NCI-H69 (cell line): ENCODE measurements at regions not wholly inside any gene's neighbourhood (a gene's known extent, or its start where the extent isn't known, plus 50 kb on each side); places are given as distances from the start of the nearest gene placed in this dataset.
A peak's percentile ranks its signal among the peaks of the same experiment; 100 is the strongest.

ENCODE experiments used
- DNase-seq: peaks from one replicate; lab custom pipeline; 2025; lab: John Stamatoyannopoulos, UW

GRCh38 chr18:4638680-4639079 is 183.6 kb upstream of the DLGAP1 start:
- DNase-seq: peak; percentile 69

- DNase-seq: peak; percentile 54
Measured at GRCh38 chr18:4637876-4638275, 182.8 kb upstream of the DLGAP1 start.

- DNase-seq: peak; percentile 99
Measured at GRCh38 chr18:4636967-4637366, 181.9 kb upstream of the DLGAP1 start.

DNA sequence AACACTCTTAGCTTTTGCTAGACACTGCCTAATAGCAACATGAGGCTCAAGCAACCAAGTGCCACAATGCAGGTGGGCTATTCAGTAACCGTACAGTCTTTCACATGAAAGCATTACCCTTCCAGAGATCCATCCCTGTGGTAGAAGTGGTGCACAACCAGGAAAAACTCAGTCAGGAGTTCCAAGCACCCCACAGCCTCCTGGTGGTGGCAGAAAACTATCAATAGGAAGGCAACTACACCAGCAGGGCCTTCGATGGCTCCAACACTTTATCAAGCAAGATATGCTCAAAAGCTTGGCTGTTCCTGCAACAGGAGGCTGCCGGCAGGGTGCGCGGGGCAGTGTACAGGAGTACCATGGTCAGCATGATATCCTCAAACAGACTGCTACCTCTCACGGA is 176.1 kb upstream of the DLGAP1 start:
- DNase-seq: no peak

DNA sequence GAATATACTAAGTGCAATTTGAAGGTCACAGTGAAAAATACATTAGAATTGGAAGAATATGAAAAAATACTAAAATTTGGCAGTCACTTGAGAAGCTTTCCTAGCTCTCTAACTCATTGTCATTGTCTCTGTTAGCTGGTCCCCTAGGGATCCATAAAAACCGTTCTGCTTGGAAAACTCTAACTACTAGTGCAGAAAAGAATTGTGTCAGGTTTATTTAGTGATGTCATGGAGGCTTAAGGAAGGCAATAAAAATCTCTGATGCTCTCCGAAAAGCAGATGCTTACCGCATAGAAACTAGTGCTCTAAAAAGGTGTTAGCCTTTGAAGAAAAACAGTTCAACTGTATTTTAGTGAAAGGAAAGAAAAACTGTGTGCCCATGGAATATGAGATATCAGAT is 150.1 kb upstream of the DLGAP1 start:
- peak; percentile 99 for DNase-seq

DNA sequence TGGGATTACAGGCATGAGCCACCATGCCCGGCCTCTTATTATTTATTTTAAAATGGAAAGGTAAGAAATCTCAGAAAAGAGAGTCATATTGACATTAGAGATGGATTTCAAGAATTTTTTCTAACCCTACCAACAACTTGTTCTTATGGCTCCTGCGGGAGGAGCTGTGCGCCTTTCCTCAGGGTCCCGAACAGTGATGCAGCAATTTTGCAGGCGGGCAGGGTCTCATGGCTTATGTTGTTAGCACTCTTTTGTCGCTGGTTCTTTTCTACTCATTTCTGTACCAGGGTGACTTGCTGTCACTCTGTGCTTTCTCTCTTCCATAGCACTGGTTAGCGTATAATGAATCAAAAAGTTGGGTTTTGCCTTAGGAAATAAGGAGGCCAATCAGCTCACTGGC is 148.8 kb upstream of the DLGAP1 start:
- peak; percentile 46 for DNase-seq

- peak; percentile 60 for DNase-seq
Measured at GRCh38 chr18:4599312-4599711, 144.2 kb upstream of the DLGAP1 start.

DNA sequence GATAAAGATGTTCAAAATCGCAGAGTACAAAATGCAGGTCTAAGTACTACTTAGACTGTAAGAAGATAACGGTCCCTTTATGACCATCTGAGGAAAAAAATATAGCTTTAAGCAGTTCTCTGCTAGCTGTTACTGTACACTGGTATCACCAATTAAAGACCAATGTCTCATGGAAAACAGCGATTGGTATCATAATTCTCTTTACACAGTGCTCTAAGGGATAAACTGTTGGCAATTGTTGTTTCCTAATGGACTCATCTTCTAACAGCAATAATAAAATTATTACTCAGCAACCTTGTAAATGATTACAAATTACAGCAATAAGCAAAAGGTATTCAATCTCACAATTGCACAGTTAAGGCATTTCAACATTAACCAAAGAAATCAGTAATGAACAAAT is 142.2 kb upstream of the DLGAP1 start:
- no peak for DNase-seq

DNA sequence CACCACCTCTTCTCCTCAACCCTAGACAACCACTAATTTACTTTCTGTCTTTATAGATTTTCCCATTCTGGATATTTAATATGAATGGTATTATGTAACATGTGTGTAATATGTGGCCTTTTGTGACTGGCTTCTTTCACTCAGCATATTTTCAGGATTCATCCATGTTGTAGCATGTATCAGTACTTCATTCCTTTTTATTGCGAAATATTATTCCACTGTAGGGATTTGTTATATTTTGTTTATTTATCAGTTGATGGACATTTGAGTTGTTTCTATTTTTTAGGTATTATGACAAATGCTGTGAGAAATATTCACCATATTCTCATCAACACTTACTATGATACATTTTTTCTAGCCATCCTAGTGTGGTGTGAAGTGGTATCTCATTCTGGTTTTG is 138.8 kb upstream of the DLGAP1 start:
- DNase-seq: no peak

DNA sequence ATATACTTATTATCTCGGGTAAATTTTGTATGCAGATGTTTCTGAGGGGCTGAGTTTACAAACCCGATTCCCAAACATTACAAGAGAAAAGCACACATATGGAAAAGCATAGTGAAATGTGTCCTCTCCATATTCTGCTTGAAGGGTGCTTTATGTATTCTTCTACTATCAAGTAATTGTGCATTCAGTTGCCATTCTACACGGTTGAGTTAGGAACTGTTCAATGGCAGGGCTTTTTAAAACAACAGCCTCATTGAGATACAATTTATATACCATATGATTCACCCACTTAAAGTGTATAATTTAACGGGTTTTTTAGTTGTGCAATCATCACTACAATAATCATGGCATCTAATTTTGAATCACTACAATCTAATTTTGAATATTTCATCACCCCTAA is 138.4 kb upstream of the DLGAP1 start:
- peak; percentile 44 for DNase-seq

- DNase-seq: peak; percentile 19
Measured at GRCh38 chr18:4589056-4589800, 134.1 kb upstream of the DLGAP1 start.

DNA sequence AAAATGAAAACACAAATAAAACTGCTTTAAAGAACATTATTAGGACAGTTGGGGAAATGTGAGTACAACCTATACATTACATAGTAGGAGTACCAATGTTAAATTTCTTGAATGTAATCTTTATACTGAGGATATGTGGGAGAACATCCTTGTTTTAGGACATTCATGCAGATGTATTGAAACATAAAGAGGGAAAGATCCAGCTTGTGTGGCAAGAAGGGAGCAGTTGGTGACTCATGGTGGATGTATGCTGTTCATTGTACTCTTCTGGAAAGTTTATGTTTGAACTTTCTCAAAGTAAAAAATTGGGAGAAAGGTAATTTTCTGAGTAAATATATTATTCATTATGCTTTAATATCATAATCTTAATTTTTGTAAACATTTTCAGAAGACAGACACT is 132.1 kb upstream of the DLGAP1 start:
- DNase-seq: no peak

- peak; percentile 28 for DNase-seq
Measured at GRCh38 chr18:4586731-4587130, 131.6 kb upstream of the DLGAP1 start.

DNA sequence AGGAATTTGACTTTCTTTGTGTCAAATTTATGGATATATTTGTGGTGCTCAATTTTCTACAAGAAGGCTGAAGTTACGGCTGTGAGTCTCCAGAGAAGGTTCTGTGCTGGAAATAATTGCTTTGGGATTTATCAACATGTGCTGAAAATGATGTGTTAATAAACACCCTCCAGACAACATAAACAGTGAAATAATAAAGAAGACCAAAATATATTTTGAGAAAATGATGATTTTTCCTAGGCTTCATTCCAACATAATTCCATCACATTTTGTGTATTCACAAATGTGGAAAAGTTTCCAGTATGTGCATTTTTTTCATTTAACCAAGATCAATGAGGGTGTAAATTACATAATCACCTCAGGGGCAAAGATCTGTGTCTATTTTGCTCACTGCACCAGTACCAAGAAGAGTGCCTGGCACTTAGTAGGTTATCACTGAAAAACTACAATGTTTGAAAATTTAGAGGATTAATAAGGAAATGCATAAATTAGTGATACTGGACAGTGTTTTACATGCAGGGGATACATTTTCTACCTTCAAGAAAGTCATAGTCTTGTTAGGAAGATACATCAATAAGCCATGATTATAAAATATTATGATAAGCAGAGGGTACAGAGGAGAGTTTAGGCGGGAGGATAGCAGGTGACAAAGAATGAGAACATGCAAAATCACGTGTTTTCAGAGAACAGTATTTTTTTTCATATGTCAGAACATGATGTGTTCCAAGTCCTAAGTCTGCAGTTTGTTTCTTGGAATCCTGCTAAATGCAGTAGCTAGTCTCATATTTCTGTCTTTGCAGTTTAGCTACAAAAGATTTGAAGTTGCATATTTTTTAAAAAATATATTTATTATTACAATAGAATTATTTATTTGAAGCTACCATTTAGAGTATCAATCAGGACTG is 127.6 kb upstream of the DLGAP1 start:
- no peak for DNase-seq

DNA sequence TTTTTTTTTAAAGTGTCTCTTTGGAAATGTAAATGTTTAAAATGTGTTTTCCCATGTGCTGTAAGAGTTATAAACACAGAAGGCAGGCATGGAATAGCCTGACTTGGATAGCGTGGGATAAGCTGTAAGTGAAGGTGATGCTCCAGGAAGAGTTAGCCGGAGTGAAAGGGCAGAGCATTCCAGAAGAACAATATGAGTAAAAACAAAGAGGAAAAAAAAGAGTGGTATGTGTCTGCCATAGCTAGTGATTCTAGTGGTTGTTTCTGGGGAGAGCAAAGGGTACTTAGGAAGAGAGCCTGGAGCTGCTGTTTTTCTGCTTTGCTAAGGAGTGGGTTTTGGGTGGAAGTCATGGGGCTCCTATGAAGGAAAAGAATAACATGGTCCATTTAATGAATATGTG is 126.9 kb upstream of the DLGAP1 start:
- DNase-seq: no peak

DNA sequence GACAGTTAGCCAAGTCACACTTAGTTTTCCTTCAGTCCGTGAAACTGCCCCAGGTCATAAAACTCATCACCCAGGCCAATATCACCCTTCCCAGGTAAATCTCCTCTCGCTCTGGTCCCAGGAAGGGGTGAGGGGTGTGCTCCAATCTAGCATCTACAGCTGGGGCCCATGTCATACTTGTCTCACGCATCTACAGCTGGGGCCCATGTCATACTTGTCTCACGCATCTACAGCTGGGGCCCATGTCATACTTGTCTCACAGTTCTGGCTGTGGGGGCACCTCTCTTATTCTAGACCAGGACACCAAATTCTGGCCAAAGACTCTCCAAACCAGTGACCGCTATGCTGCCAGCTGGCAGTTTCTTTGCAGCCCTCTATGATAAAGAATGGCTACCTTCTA is 123.3 kb upstream of the DLGAP1 start:
- DNase-seq: no peak

DNA sequence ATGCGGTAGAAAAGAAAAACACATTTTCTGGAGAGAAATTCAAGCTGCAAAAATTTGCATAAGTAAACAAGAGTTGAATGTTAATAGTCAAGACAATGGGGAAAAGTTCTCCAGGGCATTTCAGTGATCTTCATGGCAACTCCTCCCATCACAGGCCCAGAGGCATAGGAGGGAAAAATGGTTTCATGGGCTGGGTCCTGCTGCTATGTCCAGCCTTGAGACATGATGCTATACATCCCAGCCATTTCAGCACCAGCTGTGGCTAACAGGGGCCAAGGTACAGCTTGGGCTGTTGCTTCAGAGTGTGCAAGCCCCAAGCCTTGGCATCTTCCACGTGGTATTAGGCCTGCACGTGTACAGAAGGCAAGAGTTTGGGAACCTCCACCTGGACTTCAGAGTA is 118.6 kb upstream of the DLGAP1 start:
- no peak for DNase-seq

DNA sequence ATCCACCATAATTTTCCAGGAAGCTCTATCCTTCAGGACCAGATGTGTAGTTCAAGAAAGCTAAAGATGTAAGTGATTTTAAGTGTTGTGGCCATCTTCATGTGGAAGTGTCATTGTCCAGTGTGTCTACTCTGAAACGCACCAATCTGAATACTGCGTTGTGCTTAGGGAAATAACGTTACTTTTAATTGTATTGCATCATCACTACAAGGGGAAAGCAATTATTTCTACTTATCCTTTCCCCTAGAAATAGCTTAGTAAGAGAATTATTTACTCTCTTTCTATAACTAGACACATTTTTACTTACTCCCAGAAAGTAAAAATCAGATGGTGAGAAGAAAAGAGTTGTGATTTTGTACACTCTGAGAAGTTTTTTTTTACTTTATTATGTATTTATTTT is 102.4 kb upstream of the DLGAP1 start:
- no peak for DNase-seq

GRCh38 chr18:4551001-4551360 is 95.9 kb upstream of the DLGAP1 start:
- DNase-seq: peak; percentile 23

- DNase-seq: peak; percentile 43
Measured at GRCh38 chr18:4549164-4549872, 94.2 kb upstream of the DLGAP1 start.

- no peak for DNase-seq
Measured at GRCh38 chr18:4547126-4547525, 92.0 kb upstream of the DLGAP1 start.

GRCh38 chr18:4544142-4544541 is 89.0 kb upstream of the DLGAP1 start:
- DNase-seq: peak; percentile 48

DNA sequence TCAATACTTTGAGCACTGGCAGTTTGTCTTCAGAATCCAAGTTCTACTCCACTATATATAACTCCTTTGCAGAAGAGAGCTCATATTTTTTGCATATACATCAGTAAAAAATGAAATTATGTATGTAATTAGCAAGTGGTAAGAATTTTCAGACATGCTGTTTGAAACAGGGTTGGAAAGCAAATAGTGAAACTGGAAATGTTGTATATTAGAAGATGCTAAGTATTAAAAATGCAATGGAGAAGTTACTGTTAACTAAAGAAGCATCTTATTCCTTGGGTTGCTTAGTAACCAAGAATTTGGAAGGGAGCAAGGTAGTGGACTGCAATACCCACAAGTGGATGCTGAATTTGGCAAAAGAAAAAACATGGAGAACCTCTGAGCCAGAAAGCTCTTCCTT is 88.6 kb upstream of the DLGAP1 start:
- DNase-seq: no peak
